Epithelial cell of proximal tubule (primary cell): ENCODE measurements at regions not wholly inside any gene's neighbourhood (a gene's known extent, or its start where the extent isn't known, plus 50 kb on each side); places are given as distances from the start of the nearest gene placed in this dataset.

Source experiments
- DNase-seq: peaks from one replicate; pipeline ENCODE4 v3.0.0-alpha.2; 2011; ENCODE audit warnings: low read depth
- H3K4me3 ChIP-seq: 2 replicates; pipeline ENCODE4 v1.5.1; 2011; ENCODE audit warnings: low read depth, mild to moderate bottlenecking, low read length
- TF ChIP-seq, protein P1 (sequence below): conservative IDR thresholded peaks from 2 replicates; pipeline ENCODE4 v1.5.1; 2012; ENCODE audit warnings: low read depth, mild to moderate bottlenecking, low read length

DNA sequence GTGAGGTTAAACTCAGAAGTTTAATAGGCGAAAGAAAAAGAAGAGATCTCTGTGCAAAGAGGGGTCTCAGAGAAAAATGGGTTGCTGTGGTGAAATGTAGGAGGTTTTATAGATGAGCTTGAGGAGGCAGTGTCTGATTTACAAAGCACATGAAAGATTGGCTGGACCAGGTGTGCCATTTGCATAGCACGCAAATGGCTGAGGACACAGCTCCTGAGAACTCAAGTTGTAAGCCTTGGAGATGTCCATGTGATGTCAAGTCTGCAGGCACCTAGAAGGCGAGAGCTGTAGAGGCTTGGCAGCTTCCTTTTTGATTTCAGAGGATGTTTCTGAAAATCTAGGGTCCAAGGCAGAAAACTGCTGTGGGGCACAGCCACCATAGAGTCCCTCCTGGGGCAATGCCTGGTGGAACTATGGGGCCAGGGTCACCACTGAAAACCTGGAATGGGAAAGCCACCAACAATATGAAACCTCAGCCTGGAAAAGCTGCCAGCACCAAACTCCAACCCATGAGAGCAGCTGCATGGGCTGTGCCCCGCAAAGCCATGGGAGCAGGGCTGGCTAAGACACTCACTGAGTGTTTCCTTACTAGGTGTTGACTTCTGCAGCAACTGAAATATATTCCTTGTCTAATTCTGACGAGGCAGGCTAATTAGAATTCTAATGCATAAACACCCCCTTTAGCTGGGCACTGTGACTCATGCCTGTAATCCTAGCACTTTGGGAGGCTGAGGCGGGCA is 96.9 kb upstream of the TNS3 start:
- TF ChIP-seq, protein P1, sequence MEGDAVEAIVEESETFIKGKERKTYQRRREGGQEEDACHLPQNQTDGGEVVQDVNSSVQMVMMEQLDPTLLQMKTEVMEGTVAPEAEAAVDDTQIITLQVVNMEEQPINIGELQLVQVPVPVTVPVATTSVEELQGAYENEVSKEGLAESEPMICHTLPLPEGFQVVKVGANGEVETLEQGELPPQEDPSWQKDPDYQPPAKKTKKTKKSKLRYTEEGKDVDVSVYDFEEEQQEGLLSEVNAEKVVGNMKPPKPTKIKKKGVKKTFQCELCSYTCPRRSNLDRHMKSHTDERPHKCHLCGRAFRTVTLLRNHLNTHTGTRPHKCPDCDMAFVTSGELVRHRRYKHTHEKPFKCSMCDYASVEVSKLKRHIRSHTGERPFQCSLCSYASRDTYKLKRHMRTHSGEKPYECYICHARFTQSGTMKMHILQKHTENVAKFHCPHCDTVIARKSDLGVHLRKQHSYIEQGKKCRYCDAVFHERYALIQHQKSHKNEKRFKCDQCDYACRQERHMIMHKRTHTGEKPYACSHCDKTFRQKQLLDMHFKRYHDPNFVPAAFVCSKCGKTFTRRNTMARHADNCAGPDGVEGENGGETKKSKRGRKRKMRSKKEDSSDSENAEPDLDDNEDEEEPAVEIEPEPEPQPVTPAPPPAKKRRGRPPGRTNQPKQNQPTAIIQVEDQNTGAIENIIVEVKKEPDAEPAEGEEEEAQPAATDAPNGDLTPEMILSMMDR: no peak
- H3K4me3 ChIP-seq: no peak overlapping the region
- no peak for DNase-seq

DNA sequence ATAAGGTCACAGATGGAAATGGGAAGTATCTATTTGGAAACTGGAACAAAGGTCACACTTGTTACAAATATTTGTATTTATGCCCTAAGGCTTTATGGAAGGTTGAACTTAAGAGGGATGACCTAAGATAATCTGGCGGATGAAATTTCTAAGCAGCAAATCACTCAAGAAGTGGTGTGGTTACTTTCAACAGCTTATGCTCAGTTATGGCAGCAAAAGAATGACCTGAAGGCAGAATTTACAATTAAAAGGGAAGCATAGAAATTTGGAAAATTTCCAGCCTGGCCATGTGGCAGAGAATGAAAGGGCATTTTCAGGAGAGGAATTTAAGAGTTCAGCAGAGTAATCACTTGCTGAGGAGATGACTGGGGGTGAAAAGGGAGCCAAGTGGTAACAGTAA is 95.8 kb upstream of the TNS3 start:
- TF ChIP-seq, protein P1: no peak
- H3K4me3 ChIP-seq: no peak overlapping the region
- DNase-seq: no peak

DNA sequence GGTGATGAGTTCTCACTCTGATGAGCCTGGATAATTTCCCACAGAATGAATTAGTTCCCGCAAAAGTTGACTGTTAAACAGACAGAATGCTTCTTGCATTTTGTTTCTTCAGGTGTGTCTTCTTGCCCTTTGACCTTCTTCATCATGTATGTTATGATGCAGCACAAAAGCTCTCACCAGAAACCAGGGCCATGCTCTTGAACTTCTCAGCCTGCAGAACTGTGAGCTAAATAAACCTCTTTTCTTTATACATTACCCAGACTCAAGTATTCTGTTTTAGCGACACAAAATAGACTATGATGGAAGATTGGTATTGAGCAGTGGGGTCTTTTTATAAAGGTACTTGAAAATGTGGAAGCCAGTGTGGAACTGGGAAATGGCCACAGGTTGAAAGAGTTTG is 95.2 kb upstream of the TNS3 start:
- TF ChIP-seq, protein P1: no peak
- H3K4me3 ChIP-seq: no peak overlapping the region
- DNase-seq: no peak

DNA sequence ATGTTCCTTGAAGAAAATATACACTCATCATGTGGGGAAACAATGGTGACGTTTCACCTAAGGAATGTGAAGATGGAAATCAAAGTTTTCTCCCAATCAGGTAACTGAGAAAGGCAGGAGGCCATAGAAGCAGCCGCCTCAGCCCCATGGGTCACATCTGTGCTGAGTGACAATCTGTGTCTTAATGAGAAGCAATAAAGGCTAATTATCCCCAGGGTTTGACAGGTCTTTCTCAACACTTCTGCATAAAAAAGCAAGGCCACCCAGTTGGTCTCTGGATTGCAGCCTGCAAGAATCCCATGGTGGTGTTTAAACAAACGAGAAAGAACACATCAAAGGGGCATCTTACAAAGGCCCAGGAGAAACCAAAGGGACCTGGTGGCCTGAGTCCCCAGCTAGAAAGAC is 91.1 kb upstream of the TNS3 start:
- TF ChIP-seq, protein P1: no peak
- DNase-seq: no peak
- no peak overlapping the region for H3K4me3 ChIP-seq

DNA sequence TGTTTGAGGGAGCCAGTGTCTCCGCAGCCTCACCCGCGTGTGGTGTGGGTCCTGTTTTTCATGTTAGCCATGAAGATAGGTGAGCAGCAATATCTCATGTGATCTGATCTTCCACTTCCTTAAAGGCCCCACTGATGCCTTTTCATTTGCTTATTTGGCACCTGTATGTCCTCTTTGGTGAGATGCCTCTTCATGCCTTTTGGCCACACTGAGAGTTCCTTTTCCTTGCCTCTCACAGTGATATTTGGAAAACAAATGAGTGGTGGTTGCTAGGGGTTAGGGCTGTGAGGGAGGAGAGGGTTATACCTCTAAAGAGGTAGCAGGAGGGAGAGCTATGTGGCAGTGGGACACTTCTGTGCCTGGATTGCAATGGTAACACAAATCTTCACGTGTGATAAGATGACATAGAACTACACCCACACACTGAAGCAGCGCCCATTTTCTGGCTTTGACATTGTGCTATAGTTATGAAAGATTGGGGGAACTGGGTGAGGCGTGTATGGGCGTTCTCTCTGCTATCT is 90.4 kb upstream of the TNS3 start:
- TF ChIP-seq, protein P1: no peak

DNA sequence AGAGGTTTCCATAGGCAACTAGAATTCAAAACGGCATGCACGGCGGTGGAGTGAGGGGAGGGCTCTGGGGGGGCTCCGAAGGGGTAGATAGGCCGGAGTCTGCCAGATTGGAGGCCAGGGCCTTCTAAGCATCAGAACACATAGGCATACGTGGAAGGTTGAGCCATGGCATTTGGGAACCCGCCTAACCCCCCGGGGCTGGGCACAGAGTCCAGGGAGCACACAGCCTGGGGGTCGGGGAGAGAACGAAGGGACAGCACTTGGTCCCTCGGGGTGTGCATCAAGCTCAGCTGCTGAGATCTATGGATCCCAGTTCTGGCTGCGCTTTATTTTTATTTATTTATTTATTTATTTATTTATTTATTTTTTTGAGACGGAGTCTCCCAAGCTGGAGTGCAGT is 89.4 kb upstream of the TNS3 start:
- TF ChIP-seq, protein P1: no peak

More for the DNA sequence above, 90.4 kb upstream of the TNS3 start:
- no peak for DNase-seq
- H3K4me3 ChIP-seq: no peak overlapping the region

DNA sequence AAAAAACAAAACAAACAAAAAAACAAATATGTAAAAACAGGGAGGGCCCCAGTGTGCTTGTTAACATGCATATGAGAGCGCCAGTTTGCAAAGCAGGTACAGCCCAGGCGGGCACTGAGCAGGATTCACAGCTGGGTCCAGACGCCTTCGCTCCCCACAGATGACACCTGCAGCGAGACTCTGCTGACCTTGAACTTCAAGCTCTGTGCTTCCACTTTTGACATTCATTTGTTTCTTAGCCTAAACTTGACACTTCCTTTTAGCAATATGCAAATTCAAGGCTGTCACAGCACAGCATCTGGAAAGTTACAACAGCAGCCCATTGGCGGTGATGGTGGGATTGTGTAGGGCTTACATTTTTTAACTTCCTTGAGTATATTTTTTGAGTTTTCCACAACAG is 88.8 kb upstream of the TNS3 start:
- DNase-seq: no peak
- H3K4me3 ChIP-seq: no peak overlapping the region
- TF ChIP-seq, protein P1: no peak

More for the DNA sequence above, 89.4 kb upstream of the TNS3 start:
- no peak overlapping the region for H3K4me3 ChIP-seq
- DNase-seq: no peak
